ENCODE measurements at regions not wholly inside any gene's neighbourhood (a gene's known extent, or its start where the extent isn't known, plus 50 kb on each side); places are given as distances from the start of the nearest gene placed in this dataset.
"Not testable (repeated sequence)": the region's sequence is repeated elsewhere in the genome, so short reads cannot be mapped to it uniquely, and the experiment has no call there.

DNA sequence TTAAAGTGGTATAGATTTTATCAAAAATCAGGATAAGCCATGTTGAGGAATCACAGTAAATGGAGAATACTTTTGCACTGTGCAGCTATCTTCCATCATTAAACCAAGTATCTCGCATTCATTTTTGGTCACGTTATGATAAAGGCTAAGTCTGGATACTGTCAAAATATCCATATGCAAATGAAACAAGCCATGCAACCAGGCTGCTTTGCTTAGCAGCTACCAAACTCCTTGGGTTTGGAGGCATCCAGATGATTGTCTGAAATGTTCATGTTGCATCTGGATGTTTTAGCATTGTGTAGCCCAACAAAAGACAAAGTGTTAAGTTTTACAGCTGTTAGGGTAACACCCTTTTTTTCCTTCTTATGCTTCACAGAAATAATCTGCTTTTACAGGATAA lies 322.9 kb upstream of the MDFIC2 start:
- no peak overlapping the region for H3K4me3 ChIP-seq (ENCODE audit: low read length)
- no peaks in the 10 kb centered on the region for H3K4me1 ChIP-seq (ENCODE audit: control insufficient read depth, insufficient read depth, low read length)
- H3K9me3 ChIP-seq (ENCODE audit: control insufficient read depth, low read length) = peaks cover 5% of the 10 kb centered on the region
- DNase-seq (ENCODE audit: low read depth) = no peak
- no peak overlapping the region for H3K9ac ChIP-seq (ENCODE audit: low read length)
- H3K27me3 ChIP-seq (replicated peaks; ENCODE audit: control insufficient read depth, insufficient read depth, low read length) = no peaks in the 10 kb centered on the region
- H3K36me3 ChIP-seq (ENCODE audit: control insufficient read depth, insufficient read depth, low read length, severe bottlenecking) = no peaks in the 10 kb centered on the region

DNA sequence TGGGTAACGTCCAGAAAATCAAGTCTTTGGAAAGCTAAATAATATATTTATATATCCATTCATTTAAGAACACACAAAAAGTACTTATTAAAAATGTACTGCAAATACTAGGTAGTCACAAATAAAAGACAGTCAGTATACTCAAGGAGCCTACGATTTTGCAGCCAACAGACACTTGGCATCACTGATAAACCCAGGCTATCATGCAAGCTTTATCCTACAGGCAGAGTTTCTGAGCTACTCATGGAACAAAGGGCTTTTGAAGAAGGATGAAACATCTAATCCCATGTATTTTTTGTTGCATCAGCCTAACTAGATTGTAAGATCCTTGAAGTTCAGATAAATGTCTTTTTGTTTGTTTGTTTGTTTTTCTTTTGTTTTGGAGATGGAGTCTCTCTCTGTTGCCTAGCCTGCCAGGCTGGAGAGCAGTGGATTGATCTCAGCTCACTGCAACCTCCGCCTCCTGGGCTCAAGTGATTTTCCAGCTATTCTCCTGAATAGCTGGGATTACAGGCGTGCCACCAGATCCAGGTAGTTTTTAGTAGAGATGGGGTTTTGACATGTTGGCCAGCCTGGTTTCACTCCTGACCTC lies 319.4 kb upstream of the MDFIC2 start:
- H3K36me3 ChIP-seq (ENCODE audit: control insufficient read depth, insufficient read depth, low read length, severe bottlenecking) = no peaks in the 10 kb centered on the region
- no peaks in the 10 kb centered on the region for H3K27me3 ChIP-seq (replicated peaks; ENCODE audit: control insufficient read depth, insufficient read depth, low read length)
- no peaks in the 10 kb centered on the region for H3K9me3 ChIP-seq (ENCODE audit: control insufficient read depth, low read length)
- H3K9ac ChIP-seq (ENCODE audit: low read length) = no peak overlapping the region
- H3K4me3 ChIP-seq (ENCODE audit: low read length) = no peak overlapping the region
- DNase-seq (ENCODE audit: low read depth) = no peak
- H3K4me1 ChIP-seq (ENCODE audit: control insufficient read depth, insufficient read depth, low read length) = no peaks in the 10 kb centered on the region

DNA sequence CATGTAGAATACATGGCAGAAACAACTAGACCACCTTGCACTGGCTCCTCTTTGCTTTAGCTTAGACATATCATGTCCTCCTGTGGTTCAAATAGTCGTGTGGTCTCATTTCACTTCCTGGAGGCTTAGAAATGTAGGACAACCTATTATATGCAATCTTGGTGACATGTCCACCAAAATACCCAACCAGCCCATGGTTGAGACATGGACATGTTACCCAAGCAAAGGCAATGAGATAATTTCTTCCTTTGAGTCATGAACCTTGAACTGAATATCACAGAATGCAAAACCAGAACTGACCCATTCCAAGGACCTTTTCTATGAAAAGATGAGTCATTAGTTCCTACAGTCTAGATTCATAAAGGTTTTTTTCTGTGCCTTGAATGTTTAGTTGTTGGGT lies 309.0 kb upstream of the MDFIC2 start:
- H3K36me3 ChIP-seq (ENCODE audit: control insufficient read depth, insufficient read depth, low read length, severe bottlenecking) = no peaks in the 10 kb centered on the region
- no peak for DNase-seq (ENCODE audit: low read depth)
- H3K9ac ChIP-seq (ENCODE audit: low read length) = no peak overlapping the region
- H3K4me3 ChIP-seq (ENCODE audit: low read length) = no peak overlapping the region
- no peaks in the 10 kb centered on the region for H3K27me3 ChIP-seq (replicated peaks; ENCODE audit: control insufficient read depth, insufficient read depth, low read length)
- no peaks in the 10 kb centered on the region for H3K4me1 ChIP-seq (ENCODE audit: control insufficient read depth, insufficient read depth, low read length)
- peaks cover 3% of the 10 kb centered on the region for H3K9me3 ChIP-seq (ENCODE audit: control insufficient read depth, low read length)

DNA sequence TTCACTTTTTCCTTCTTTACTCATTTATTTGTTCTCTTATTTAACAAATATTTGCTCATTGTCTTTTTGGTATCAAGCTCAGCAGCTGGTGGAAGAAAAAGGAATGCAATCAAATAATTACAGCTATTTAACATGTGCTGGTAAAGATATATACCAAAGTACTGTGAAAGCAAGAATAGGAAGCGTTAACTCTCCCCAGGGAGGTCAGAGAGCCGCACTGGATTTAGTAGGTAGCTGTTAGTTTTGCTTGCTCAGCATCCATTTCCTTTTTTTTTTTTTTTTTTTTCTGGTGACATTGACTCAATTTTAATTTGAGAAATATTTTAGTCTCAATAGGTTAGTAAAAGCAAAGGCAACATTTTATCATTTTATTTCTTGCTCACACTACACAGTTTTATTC lies 308.5 kb upstream of the MDFIC2 start:
- H3K36me3 ChIP-seq (ENCODE audit: control insufficient read depth, insufficient read depth, low read length, severe bottlenecking) = no peaks in the 10 kb centered on the region

DNA sequence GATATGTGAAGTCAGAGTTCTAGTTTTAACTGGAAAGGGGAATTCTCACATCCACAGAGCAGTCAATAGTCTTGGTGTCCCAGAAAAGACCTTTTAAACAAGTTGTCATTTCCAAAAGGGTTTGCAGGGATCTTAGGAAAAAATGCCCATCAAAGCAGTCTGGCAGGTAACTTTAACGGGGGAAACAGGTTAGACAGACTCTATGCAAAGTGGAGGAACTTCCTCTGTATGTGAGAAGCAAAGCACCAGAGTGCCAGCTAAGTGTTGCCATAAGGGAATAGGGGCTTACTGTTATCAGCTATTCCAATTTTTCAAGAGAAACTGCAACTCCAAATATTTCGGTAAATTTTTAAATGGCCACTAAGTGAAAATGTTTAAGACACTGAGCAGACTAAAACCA lies 307.9 kb upstream of the MDFIC2 start:
- Histone ChIP-seq H3K27me3 (replicated peaks; ENCODE audit: control insufficient read depth, insufficient read depth, low read length) (no peaks in the 10 kb centered on the region), H3K9me3 (ENCODE audit: control insufficient read depth, low read length) (peaks cover 3% of the 10 kb centered on the region), H3K4me3 (ENCODE audit: low read length) (no peak overlapping the region), H3K36me3 (ENCODE audit: control insufficient read depth, insufficient read depth, low read length, severe bottlenecking) (no peaks in the 10 kb centered on the region), H3K4me1 (ENCODE audit: control insufficient read depth, insufficient read depth, low read length) (no peaks in the 10 kb centered on the region), H3K9ac (ENCODE audit: low read length) (no peak overlapping the region)
- no peak for DNase-seq (ENCODE audit: low read depth)

More for the DNA sequence above, 308.5 kb upstream of the MDFIC2 start:
- no peak for DNase-seq (ENCODE audit: low read depth)
- Histone ChIP-seq H3K4me3 (ENCODE audit: low read length) (no peak overlapping the region), H3K4me1 (ENCODE audit: control insufficient read depth, insufficient read depth, low read length) (no peaks in the 10 kb centered on the region), H3K27me3 (replicated peaks; ENCODE audit: control insufficient read depth, insufficient read depth, low read length) (no peaks in the 10 kb centered on the region), H3K9ac (ENCODE audit: low read length) (no peak overlapping the region), H3K9me3 (ENCODE audit: control insufficient read depth, low read length) (peaks cover 3% of the 10 kb centered on the region)

DNA sequence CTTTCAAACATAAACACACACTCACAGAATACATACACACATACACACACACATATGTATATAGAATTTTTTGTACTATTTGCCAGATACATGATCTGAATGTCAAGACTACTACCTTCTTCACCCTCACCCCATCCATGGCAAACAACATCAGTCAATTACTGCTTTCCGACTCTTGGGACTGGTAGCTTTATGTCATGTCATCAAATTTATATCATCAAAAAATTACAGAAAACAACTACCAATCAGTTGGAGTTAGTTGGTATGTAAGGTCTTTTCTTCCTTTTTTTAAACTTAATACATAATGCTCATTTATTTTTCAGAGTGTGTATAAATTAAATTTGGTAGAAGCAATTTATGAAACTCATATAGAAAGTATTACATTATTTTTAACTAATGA lies 305.7 kb upstream of the MDFIC2 start:
- DNase-seq (ENCODE audit: low read depth) = no peak
- Histone ChIP-seq H3K4me3 (ENCODE audit: low read length) (no peak overlapping the region), H3K27me3 (replicated peaks; ENCODE audit: control insufficient read depth, insufficient read depth, low read length) (no peaks in the 10 kb centered on the region), H3K4me1 (ENCODE audit: control insufficient read depth, insufficient read depth, low read length) (no peaks in the 10 kb centered on the region), H3K9me3 (ENCODE audit: control insufficient read depth, low read length) (peaks cover 3% of the 10 kb centered on the region), H3K36me3 (ENCODE audit: control insufficient read depth, insufficient read depth, low read length, severe bottlenecking) (no peaks in the 10 kb centered on the region), H3K9ac (ENCODE audit: low read length) (no peak overlapping the region)

DNA sequence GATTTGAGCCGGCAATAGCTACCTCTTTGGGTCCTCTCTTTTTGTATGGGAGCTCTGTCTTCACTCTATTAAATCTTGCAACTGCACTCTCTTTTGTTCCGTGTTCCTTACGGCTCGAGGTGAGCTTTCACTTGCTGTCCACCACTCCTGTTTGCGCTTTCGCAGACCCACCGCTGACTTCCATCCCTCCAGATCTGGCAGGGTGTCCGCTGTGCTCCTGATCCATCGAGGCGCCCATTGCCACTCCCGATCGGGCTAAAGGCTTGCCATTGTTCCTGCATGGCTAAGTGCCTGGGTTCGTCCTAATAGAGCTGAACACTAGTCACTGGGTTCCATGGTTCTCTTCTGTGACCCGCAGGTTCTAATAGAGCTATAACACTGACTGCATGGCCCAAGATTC lies 304.9 kb upstream of the MDFIC2 start:
- H3K4me3 ChIP-seq (ENCODE audit: low read length) = not testable (repeated sequence)

DNA sequence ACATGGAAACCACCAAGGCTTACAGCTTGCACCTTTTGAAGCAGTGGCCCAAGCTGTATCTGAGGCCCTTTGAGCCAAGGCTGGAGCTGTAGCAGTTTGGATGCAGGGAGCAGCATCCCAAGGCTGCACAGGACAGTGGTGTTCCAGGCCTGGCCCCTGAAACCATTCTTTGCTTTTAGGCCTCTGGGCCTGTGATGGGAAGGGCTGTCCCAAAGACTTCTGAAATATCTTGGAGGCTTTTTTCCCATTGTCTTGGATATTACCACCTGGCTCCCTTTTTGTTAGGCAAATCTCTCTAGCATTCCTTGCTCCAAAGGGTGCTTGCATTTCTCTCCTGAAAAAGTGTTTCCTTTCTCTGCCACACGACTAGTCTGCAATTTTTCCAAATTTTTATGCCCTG lies 302.8 kb upstream of the MDFIC2 start:
- DNase-seq (ENCODE audit: low read depth) = no peak
- no peaks in the 10 kb centered on the region for H3K27me3 ChIP-seq (replicated peaks; ENCODE audit: control insufficient read depth, insufficient read depth, low read length)

More for the DNA sequence above, 304.9 kb upstream of the MDFIC2 start:
- not testable (repeated sequence) for DNase-seq (ENCODE audit: low read depth); H3K36me3 ChIP-seq (ENCODE audit: control insufficient read depth, insufficient read depth, low read length, severe bottlenecking); H3K9me3 ChIP-seq (ENCODE audit: control insufficient read depth, low read length); H3K27me3 ChIP-seq (replicated peaks; ENCODE audit: control insufficient read depth, insufficient read depth, low read length); H3K4me1 ChIP-seq (ENCODE audit: control insufficient read depth, insufficient read depth, low read length); H3K9ac ChIP-seq (ENCODE audit: low read length)

DNA sequence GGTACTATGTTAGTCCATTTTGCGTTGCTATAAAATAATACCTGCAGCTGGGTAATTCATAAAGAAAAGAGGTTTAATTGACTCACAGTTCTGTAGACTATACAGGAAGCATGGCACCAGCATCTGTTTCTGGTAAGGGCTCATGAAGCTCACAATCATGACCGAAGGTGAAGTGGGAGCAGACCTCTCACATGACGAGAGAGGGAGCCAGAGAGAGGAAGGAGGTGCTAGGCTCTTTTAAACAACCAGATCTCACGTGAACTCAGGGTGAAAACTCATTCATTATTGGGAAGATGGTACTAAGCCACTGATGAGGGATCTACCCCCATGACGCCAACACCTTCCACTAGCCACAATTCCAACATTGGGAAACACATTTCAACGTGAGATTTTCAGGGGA lies 301.7 kb upstream of the MDFIC2 start:
- Histone ChIP-seq H3K9me3 (ENCODE audit: control insufficient read depth, low read length) (no peaks in the 10 kb centered on the region), H3K4me1 (ENCODE audit: control insufficient read depth, insufficient read depth, low read length) (no peaks in the 10 kb centered on the region), H3K9ac (ENCODE audit: low read length) (no peak overlapping the region), H3K4me3 (ENCODE audit: low read length) (no peak overlapping the region), H3K27me3 (replicated peaks; ENCODE audit: control insufficient read depth, insufficient read depth, low read length) (no peaks in the 10 kb centered on the region), H3K36me3 (ENCODE audit: control insufficient read depth, insufficient read depth, low read length, severe bottlenecking) (no peaks in the 10 kb centered on the region)
- DNase-seq (ENCODE audit: low read depth) = no peak

More for the DNA sequence above, 302.8 kb upstream of the MDFIC2 start:
- Histone ChIP-seq H3K4me1 (ENCODE audit: control insufficient read depth, insufficient read depth, low read length) (no peaks in the 10 kb centered on the region), H3K4me3 (ENCODE audit: low read length) (no peak overlapping the region), H3K9me3 (ENCODE audit: control insufficient read depth, low read length) (no peaks in the 10 kb centered on the region), H3K9ac (ENCODE audit: low read length) (no peak overlapping the region), H3K36me3 (ENCODE audit: control insufficient read depth, insufficient read depth, low read length, severe bottlenecking) (no peaks in the 10 kb centered on the region)

DNA sequence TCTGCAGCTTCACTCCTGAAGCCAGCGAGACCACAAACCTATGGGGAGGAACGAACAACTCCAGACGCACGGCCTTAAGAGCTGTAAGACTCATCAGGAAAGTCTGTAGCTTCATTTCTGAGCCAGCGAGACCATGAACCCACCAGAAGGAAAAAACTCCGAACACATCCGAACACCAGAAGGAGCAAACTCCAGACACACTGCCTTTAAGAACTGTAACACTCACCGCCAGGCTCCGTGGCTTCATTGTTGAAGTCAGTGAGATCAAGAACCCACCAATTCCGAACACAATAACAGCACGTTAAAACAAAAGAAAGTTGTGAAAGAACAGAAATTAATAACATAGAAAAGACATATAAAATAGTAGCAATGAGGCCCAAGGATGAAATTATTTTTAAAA lies 300.5 kb upstream of the MDFIC2 start:
- Histone ChIP-seq H3K4me1 (ENCODE audit: control insufficient read depth, insufficient read depth, low read length) (no peaks in the 10 kb centered on the region), H3K9ac (ENCODE audit: low read length) (no peak overlapping the region), H3K27me3 (replicated peaks; ENCODE audit: control insufficient read depth, insufficient read depth, low read length) (no peaks in the 10 kb centered on the region), H3K9me3 (ENCODE audit: control insufficient read depth, low read length) (no peaks in the 10 kb centered on the region), H3K4me3 (ENCODE audit: low read length) (no peak overlapping the region), H3K36me3 (ENCODE audit: control insufficient read depth, insufficient read depth, low read length, severe bottlenecking) (no peaks in the 10 kb centered on the region)
- DNase-seq (ENCODE audit: low read depth) = no peak

DNA sequence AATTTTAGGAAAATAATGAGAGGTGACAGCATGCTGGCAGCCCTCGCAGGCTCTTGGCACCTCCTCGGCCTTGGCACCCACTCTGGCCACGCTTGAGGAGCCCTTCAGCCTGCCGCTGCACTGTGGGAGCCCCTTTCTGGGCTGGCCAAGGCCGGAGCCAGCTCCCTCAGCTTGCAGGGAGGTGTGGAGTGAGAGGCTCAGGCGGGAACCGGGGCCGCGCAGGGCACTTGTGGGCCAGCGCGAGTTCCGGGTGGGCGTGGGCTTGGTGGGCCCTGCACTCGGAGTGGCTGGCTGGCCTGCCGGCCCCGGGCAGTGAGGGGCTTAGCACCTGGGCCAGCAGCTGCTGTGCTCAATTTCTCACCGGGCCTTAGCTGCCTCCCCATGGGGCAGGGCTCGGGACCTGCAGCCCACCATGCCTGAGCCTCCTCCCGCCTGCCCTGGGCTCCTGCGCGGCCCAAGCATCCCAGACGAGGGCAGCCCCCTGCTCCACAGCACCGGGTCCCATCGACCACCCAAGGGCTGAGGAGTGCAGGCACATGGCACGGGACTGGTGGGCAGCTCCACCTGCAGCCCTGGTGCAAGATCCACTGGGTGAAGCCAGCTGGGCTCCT lies 299.3 kb upstream of the MDFIC2 start:
- H3K4me3 ChIP-seq (ENCODE audit: low read length); DNase-seq (ENCODE audit: low read depth); H3K9me3 ChIP-seq (ENCODE audit: control insufficient read depth, low read length); H3K4me1 ChIP-seq (ENCODE audit: control insufficient read depth, insufficient read depth, low read length); H3K36me3 ChIP-seq (ENCODE audit: control insufficient read depth, insufficient read depth, low read length, severe bottlenecking); H3K27me3 ChIP-seq (replicated peaks; ENCODE audit: control insufficient read depth, insufficient read depth, low read length); H3K9ac ChIP-seq (ENCODE audit: low read length): not testable (repeated sequence)

DNA sequence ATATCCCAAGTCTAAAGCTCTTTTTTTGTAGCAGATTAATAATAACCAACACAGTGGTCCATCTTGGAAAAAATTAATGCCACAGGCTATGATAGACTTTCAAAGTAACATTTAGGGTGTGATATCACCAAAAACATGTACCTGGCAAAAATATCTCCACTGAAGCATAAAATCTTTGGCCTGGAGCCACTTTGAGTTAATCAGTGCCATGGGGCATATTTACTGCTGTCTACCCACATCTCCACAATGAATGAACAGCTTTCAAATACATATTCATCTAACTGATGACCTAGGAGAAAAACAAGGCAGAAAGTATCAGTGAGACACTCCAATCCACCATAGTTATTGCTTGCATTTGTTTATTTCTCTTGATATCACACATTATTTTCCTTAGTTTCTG lies 296.0 kb upstream of the MDFIC2 start:
- no peak overlapping the region for H3K4me3 ChIP-seq (ENCODE audit: low read length)
- DNase-seq (ENCODE audit: low read depth) = no peak
- no peaks in the 10 kb centered on the region for H3K36me3 ChIP-seq (ENCODE audit: control insufficient read depth, insufficient read depth, low read length, severe bottlenecking)
- H3K27me3 ChIP-seq (replicated peaks; ENCODE audit: control insufficient read depth, insufficient read depth, low read length) = no peaks in the 10 kb centered on the region
- H3K9me3 ChIP-seq (ENCODE audit: control insufficient read depth, low read length) = no peaks in the 10 kb centered on the region
- H3K4me1 ChIP-seq (ENCODE audit: control insufficient read depth, insufficient read depth, low read length) = no peaks in the 10 kb centered on the region
- H3K9ac ChIP-seq (ENCODE audit: low read length) = no peak overlapping the region

Measured in adipocyte (in vitro differentiated cells).